GM23338 (cell line): ENCODE measurements at regions not wholly inside any gene's neighbourhood (a gene's known extent, or its start where the extent isn't known, plus 50 kb on each side); places are given as distances from the start of the nearest gene placed in this dataset.

ENCODE experiments used
- CREB1 ChIP-seq: fragments of 250-450 bp; sonication (Bioruptor Pico); IDR thresholded peaks from 2 replicates; pipeline ENCODE4 v1.5.0; 2020; ENCODE audit warnings: low read depth, mild to moderate bottlenecking, moderate library complexity
- EZH2 ChIP-seq: fragments of 200-600 bp; sonication (generic); IDR thresholded peaks from one replicate; pipeline ENCODE4 v1.8.0; 2017; ENCODE audit warnings: antibody characterized with exemption, mild to moderate bottlenecking, low read depth; ENCODE audit not compliant: unreplicated experiment
- EZH2phosphoT487 ChIP-seq: fragments of 200-600 bp; sonication (generic); IDR thresholded peaks from one replicate; pipeline ENCODE4 v1.8.1; 2018; ENCODE audit warnings: antibody characterized with exemption; ENCODE audit not compliant: unreplicated experiment
- POLR2AphosphoS5 ChIP-seq: IDR thresholded peaks from 2 replicates; pipeline ENCODE4 v1.6.1; 2016; ENCODE audit warnings: antibody characterized with exemption, low read depth
- REST ChIP-seq: IDR thresholded peaks from one replicate; pipeline ENCODE4 v1.6.1; 2018; ENCODE audit warnings: antibody characterized with exemption; ENCODE audit not compliant: unreplicated experiment
- TF ChIP-seq, protein P1 (sequence below), 2 experiments: fragments of 200-600 bp in 1 of 2; sonication (generic) in 1 of 2; conservative IDR thresholded peaks; 2 replicates each; pipeline versions ENCODE4 v1.5.1 to v1.6.1; 2016 to 2017; ENCODE audit warnings: antibody characterized with exemption in 2 of 2, low read depth in 2 of 2, mild to moderate bottlenecking in 2 of 2, moderate library complexity in 1 of 2

DNA sequence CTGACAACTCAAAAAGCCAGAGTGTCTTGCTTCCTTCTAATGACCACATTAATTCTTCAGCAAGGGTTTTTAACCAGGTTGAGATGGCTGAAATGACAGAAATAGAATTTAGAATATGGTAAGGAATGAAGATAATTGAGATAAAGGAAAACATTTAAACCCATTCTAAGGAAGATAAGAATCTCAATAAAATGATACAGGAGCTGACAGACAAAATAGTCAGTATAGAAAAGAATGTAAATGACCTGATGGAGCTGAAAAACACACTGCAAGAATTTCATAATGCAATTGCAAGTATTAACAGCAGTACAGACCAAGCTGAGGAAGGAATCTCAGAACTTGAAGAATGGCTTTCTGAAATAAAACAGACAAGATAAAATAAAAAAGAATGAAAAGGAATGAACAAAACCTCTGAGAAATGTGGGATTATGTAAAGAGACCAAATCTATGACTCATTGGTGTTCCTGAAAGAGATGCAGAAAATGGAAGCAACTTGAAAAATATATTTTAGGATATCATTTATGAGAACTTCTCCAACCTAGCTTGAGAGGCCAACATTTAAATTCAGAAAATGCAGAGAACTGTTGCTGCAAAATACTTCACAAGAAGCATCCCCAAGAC is 87.1 kb downstream of the SAMD9 start:
- no peak for TF ChIP-seq POLR2AphosphoS5
- TF ChIP-seq, protein P1, sequence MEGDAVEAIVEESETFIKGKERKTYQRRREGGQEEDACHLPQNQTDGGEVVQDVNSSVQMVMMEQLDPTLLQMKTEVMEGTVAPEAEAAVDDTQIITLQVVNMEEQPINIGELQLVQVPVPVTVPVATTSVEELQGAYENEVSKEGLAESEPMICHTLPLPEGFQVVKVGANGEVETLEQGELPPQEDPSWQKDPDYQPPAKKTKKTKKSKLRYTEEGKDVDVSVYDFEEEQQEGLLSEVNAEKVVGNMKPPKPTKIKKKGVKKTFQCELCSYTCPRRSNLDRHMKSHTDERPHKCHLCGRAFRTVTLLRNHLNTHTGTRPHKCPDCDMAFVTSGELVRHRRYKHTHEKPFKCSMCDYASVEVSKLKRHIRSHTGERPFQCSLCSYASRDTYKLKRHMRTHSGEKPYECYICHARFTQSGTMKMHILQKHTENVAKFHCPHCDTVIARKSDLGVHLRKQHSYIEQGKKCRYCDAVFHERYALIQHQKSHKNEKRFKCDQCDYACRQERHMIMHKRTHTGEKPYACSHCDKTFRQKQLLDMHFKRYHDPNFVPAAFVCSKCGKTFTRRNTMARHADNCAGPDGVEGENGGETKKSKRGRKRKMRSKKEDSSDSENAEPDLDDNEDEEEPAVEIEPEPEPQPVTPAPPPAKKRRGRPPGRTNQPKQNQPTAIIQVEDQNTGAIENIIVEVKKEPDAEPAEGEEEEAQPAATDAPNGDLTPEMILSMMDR (conservative IDR thresholded peaks at IDR 0.05; ENCODE audit: low read depth in 2 of 2): no peak
- TF ChIP-seq REST: no peak
- no peak for TF ChIP-seq EZH2
- no peak for TF ChIP-seq EZH2phosphoT487
- no peak for TF ChIP-seq CREB1
